GM18867 (cell line): ENCODE measurements at regions not wholly inside any gene's neighbourhood (a gene's known extent, or its start where the extent isn't known, plus 50 kb on each side); places are given as distances from the start of the nearest gene placed in this dataset.
"Not testable (repeated sequence)": the region's sequence is repeated elsewhere in the genome, so short reads cannot be mapped to it uniquely, and the experiment has no call there.

ENCODE experiments used
- ATAC-seq: cut with Tn5 transposase; IDR thresholded peaks from one replicate; pipeline ENCODE4 v1.9.1; 2021; ENCODE audit warnings: mild to moderate bottlenecking, moderate library complexity; ENCODE audit not compliant: unreplicated experiment

DNA sequence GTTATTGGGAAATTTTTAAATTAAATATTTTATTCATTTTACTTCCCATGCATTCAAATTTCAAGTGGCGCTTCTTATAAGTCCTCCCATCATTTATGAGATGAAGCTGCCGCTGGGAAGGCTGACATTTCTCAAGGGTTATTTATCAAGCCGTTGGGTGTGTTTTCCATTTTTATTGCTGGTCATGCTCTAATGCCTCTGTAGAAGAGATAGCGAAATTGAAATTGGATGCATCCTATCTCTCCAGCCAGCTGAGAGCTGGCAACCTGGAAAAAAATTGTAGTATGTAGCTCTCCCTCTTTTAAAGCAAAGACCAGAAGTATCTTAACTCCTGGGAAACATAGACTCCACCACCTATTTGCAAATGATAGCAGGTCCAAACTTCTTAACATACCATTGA lies 135.9 kb downstream of the C6orf118 start:
- no peak for ATAC-seq

DNA sequence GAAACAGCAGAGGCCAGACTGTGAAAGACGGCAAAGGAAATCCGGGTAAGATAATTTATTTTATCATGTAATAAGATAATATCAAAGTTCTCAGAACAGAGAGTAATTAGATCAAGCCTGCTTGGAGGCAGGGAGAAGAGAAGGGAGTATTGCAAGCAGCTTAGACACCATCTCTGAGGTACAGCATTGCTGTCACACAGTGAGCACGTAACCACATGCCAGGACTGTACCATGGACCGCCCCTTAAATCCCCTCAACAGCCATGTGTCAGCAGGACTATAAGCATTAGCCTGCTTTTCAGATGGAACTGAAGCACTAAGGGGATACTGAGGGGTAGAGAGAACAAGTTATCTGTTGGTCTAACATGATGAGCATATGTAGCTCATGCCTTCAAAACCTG lies 141.5 kb downstream of the C6orf118 start:
- ATAC-seq, result no peak

GRCh38 chr6:165167311-165167710 lies 142.1 kb downstream of the C6orf118 start:
- no peak for ATAC-seq

GRCh38 chr6:165163519-165163918 lies 145.9 kb downstream of the C6orf118 start:
- ATAC-seq, result no peak

DNA sequence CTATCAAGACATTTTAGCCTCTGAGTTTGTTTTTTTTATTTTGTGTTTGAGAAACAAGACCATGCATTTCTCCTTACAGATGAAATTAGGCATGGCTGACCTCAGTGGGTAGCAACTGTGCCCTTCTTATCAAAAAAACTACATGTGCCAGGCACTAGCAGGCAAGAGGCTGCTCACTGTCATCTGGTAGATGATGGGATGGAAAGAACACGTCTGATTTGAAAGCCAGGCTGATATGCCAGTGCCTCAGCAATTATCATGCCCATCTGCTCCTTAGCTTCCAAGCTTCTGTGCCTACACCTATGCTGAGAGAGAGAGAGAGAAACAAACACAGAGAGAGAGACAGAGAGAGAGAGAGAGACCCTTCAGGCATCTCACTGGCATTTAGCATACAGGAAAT lies 149.9 kb downstream of the C6orf118 start:
- ATAC-seq, result no peak

DNA sequence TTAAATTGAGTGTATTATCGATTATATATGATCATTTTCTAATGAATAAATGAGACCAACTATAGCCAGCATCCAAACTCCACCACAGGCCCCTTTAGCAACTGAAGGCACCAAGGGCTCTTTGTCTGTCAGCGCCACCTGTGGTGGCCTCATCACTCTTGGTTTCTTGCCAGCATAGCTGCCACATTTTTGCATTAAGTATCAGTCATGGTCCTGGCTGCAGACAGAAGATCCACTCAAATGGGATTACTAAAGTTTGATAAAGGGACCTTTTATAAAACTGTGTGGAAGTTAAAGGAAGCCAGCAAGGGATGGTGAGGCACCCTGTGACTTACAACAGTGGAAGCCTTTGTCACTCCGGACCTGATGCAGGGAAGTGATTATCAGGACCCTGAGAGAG lies 162.9 kb downstream of the C6orf118 start:
- ATAC-seq, result no peak

GRCh38 chr6:165135889-165136288 lies 173.5 kb downstream of the C6orf118 start:
- no peak for ATAC-seq

GRCh38 chr6:165129086-165129485 lies 180.3 kb downstream of the C6orf118 start:
- ATAC-seq, result no peak

- ATAC-seq, result not testable (repeated sequence)
These were observed 181.7 kb downstream of the C6orf118 start for GRCh38 chr6:165127743-165128142.

DNA sequence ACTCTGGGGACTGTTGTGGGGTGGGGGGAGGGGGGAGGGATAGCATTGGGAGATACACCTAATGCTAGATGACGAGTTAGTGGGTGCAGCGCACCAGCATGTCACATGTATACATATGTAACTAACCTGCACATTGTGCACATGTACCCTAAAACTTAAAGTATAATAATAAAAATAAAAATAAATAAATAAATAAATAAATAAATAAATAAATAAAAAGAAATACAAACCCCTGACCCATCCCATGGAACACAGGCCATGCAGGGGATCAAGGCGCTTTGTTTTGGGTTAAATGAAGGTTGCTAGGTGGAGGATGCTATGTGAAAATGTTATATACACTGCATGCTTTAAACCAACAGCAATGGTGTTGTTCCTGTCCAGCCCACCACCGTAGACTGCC lies 184.7 kb downstream of the C6orf118 start:
- ATAC-seq, result not testable (repeated sequence)

- ATAC-seq, result no peak
These were observed 190.0 kb downstream of the C6orf118 start for GRCh38 chr6:165119231-165120020.

DNA sequence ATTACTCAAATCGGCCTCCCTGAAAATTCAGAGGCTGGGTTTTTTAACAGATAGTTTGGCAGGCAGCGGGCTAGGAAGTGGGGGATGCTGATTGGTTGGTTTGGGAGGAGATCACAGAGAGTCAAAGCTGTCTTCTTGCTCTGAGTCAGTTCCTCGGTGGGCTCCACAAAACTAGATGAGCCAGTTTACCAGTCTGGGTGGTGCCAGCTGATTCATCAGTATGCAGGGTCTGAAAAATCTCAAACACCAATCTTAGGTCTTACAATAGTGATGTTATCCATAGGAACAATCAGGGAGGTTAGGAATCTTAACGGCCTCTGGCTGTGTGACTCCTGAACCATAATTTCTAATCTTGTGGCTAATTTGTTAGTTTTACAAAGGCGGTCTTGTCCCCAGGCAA lies 190.7 kb downstream of the C6orf118 start:
- ATAC-seq, result no peak

- no peak for ATAC-seq
These were observed 191.6 kb downstream of the C6orf118 start for GRCh38 chr6:165117806-165118205.

- ATAC-seq, result no peak
These were observed 192.3 kb downstream of the C6orf118 start for GRCh38 chr6:165117121-165117520.

GRCh38 chr6:165110860-165111259 lies 198.5 kb downstream of the C6orf118 start:
- ATAC-seq, result no peak

GRCh38 chr6:165109011-165109410 lies 200.4 kb downstream of the C6orf118 start:
- no peak for ATAC-seq

DNA sequence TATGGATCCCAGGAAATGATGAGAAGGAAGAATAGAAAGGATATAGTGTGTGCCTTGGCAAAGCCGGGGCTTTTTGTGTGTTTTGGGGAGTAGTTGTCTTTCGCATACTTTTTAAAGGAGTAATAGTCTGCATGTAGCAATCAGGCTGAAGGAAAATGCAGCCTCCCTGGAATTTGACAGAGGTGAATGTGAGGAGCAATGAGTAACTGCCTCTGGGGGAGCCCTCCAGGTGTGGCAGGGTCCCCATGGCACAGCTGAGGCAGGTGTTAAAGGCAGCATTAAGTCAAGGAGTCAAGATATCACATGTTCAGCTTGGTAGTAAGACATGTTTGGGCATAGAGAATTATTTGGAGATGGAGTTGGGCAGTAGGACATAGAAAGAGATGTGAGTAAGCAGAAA lies 203.1 kb downstream of the C6orf118 start:
- ATAC-seq, result no peak

- ATAC-seq, result no peak
These were observed 211.2 kb downstream of the C6orf118 start for GRCh38 chr6:165098165-165098564.

DNA sequence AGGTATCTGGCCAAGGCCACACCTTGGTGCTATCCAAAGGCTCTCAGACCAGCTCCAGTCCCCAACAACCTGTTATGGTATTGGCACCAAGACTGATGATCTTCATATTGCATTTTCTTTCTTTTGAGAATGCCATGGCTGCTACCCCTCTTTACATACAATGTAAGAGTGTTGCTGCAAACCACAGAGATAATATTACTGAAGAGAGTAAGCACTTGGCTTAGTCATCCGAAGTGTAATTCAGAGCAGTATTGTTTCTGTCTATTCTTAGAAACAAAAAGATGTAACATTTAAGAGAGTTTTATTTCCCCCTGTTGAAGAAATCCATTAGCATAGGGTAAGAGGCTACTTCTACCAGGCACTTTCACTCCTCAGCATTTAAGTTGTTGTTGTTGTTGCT lies 212.5 kb downstream of the C6orf118 start:
- no peak for ATAC-seq

DNA sequence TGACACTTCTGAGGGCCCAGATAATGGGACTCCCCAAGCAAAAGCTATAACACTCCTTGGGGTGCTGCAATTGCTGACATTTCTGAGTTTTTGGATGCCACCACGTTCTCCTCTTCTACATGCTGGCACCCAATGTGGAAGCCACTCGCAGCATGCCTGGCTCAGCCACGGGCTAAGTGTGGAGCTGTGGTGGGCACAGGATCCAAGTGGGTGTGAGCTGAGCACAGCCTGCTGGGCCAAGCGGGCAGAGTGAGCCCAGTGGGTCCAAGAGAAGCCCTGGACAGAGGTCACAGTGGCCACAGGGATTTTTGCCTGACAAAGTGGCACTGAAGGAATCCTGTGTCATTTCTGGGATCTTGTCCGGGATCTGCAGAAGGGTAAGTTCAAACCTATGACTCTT lies 213.2 kb downstream of the C6orf118 start:
- ATAC-seq, result no peak

- ATAC-seq, result no peak
These were observed 216.4 kb downstream of the C6orf118 start for GRCh38 chr6:165092881-165093595.

DNA sequence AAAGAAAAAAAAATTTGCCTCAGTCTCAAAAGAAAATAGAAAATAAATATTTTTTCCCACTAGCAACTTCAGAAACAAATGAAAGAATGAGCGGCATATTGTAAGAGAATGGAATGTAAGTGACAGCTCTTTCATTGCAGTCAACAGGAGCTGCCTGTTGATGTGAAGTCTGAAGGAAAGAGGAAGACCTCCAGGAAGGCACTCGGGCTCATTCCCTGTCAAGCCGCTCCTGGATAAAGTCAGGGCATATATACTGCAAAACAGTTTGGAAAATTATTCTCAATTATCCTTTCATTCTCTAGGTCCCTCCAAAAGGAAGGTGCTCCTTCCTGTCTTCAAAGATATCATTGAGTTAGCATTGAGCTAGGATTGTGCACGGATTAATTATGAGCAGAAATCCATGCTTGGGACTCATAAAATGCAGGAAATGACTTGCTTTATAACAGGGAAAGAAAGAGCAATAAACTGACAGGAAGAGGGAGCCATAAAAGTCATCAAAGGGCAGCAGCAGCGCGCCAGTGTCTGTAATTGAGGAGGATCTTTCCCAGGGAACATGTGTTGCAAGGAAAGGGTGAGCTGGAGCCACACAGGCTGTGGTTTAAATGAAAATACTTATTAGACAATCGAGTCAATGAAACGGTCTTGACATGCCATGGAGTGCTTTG lies 218.2 kb downstream of the C6orf118 start:
- no peak for ATAC-seq
